GM21723 (cell line): ENCODE measurements at regions not wholly inside any gene's neighbourhood (a gene's known extent, or its start where the extent isn't known, plus 50 kb on each side); places are given as distances from the start of the nearest gene placed in this dataset.
"Not testable (repeated sequence)": the region's sequence is repeated elsewhere in the genome, so short reads cannot be mapped to it uniquely, and the experiment has no call there.

Experiments used
- ATAC-seq: cut with Tn5 transposase; IDR thresholded peaks from one replicate; pipeline ENCODE4 v1.9.1; 2021; ENCODE audit warnings: mild to moderate bottlenecking, moderate library complexity; ENCODE audit not compliant: unreplicated experiment

DNA sequence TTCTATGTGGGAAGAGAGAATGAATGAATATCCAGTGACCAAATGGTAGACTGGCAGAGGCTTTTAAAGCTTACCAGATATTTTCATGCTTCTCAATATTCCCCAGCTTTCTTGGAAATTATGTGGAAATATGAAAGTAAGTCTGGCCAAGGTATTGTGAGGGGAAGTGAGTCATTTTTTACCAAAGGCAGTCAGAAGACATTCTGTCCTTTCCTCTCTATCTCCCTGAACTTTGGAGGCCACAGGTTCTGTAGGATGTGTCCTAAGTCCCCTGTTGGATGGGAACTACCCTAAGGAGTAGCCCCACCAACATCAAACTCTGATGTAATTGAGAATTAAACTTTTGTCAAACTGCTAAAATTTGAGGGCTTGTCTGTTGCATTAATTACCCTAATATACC is 593.8 kb upstream of the NRSN1 start:
- no peak for ATAC-seq

- ATAC-seq, result no peak
Measured at GRCh38 chr6:23533311-23533710, 592.7 kb upstream of the NRSN1 start.

- no peak for ATAC-seq
Measured at GRCh38 chr6:23533944-23534343, 592.1 kb upstream of the NRSN1 start.

DNA sequence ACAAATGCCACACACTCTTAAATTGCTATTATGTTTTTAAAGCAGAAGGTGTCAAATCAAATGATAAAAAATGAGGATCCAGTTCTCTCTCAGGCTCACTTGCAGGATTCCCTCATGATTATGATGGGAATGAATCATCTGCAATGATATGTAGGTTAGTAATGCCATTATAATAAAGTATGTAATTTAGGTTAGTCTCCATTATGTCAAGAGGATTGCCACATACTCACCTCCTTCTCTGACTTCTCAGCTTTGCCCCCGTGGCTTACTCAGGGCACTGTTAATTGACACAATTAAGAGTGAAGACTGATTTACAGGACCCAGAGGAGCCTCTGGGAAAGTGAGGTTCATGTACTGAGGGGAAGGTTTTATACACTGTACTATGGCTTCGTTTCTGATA is 591.7 kb upstream of the NRSN1 start:
- no peak for ATAC-seq

GRCh38 chr6:23535101-23535500 is 590.9 kb upstream of the NRSN1 start:
- ATAC-seq, result no peak

GRCh38 chr6:23537828-23538227 is 588.2 kb upstream of the NRSN1 start:
- no peak for ATAC-seq

DNA sequence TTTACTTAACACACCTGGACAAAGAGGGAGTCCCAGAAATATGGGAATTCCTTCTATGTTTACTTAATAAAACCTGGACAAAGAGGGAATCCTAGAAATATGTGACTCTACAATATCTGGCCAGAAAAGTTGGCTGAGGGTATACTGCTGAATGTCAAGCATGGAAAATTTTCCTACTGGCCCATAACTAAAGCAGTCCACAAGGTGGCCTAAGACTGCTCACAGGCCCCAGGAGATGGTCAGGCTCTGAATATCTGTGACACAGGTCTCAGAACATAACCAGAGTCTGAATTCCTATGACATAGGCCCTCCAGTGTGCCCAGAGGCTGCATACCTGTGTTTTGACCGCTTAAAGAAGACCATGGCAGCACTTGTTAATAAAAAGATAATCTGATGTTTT is 578.2 kb upstream of the NRSN1 start:
- ATAC-seq, result no peak

DNA sequence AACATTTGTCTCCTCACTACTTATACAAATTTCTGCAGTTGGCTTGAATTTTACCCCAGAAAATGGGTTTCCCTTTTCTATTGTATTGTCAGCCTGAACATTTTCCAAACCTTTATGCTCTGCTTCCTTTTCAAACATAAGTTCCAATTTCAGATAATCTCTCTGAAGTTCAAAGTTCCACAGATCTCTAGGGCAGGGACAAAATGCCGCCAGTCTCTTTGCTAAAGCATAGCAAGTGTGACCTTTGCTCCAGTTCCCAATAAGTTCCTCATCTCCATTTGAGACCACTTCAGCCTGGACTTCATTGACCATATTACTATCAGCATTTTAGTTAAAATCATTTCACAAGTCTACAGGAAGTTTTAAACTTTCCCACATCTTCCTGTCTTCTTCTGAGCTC is 571.1 kb upstream of the NRSN1 start:
- ATAC-seq, result not testable (repeated sequence)

- no peak for ATAC-seq
Measured at GRCh38 chr6:23559587-23560343, 566.2 kb upstream of the NRSN1 start.

DNA sequence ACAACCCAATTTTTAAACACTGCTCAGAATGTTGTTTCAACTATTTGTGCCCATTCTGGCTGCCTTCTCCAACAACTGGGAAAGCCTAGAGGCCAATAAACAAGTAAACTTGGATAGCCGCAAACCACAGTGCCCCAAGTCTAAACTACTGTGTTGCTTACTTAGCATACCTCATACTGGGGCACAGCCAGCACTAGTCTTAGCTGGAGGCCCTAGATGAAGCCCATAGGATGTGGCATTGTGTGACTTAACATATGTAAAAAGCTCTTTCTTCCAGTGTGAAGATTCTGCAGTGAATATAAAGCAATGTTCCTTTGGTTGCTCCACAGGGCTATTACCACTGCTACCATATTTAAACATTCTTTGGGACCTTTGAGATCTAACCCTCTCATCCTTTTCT is 564.3 kb upstream of the NRSN1 start:
- ATAC-seq, result no peak

DNA sequence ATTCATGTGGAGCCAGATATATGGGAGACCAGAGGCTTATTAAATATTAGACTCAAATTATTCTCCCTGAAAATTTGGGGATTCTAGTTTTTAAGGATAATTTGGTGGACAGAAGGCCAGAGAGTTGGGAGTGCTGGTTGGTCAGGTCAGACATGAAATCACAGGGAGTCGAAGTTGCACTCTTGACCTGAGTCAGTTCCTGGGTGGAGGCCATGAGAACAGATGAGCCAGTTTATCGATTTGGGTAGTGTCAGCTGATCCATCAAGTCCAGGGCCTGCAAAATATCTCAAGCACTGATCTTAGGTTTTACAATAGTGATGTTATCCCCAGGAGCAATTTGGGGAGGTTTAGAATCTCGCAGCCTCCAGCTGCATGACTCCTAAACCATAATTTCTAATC is 563.5 kb upstream of the NRSN1 start:
- ATAC-seq, result no peak

DNA sequence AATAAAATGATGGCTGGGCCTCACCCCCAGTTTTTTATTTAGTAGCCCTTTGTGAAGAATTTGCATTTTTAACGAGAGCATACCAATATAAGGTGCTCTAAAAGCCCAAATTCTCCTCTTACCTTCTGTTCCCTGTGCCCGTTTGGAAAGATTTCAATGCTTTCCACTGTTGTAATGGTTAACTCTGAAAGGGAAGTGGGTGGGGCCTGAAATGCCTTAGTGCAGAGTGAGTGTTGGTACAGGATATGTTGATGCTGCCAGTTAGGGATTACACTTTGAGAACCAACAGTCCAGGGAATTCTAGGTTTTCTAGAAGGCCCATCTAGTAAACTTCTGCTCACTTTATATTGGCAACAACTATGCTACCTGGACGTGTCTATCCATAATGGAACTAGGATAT is 562.7 kb upstream of the NRSN1 start:
- no peak for ATAC-seq

- no peak for ATAC-seq
Measured at GRCh38 chr6:23566418-23566817, 559.6 kb upstream of the NRSN1 start.

DNA sequence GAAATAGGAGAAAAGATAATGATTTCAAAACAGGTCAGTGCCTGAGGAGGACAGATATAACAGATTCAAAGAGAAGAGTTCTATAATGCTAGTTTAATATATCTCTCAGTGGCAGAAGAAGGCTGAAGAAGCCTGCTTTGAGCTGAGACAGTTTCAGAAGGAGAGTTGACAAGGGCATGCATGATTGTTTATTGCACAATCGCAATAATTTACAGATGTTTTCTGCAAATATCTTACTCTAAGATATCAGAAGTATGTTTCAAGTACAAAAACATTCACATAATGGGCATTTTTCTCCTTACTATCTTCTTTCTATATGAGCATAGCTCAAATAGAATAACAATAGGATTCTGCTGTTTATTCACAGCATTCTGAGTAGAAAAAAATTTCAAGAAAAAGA is 557.7 kb upstream of the NRSN1 start:
- no peak for ATAC-seq

GRCh38 chr6:23584134-23584763 is 541.8 kb upstream of the NRSN1 start:
- ATAC-seq, result no peak

GRCh38 chr6:23587582-23587981 is 538.4 kb upstream of the NRSN1 start:
- no peak for ATAC-seq

- ATAC-seq, result no peak
Measured at GRCh38 chr6:23589811-23590210, 536.2 kb upstream of the NRSN1 start.

GRCh38 chr6:23590498-23591126 is 535.4 kb upstream of the NRSN1 start:
- ATAC-seq, result no peak

GRCh38 chr6:23591761-23592160 is 534.3 kb upstream of the NRSN1 start:
- ATAC-seq, result no peak

- no peak for ATAC-seq
Measured at GRCh38 chr6:23600118-23600517, 525.9 kb upstream of the NRSN1 start.

GRCh38 chr6:23601811-23602345 is 524.1 kb upstream of the NRSN1 start:
- ATAC-seq, result no peak

DNA sequence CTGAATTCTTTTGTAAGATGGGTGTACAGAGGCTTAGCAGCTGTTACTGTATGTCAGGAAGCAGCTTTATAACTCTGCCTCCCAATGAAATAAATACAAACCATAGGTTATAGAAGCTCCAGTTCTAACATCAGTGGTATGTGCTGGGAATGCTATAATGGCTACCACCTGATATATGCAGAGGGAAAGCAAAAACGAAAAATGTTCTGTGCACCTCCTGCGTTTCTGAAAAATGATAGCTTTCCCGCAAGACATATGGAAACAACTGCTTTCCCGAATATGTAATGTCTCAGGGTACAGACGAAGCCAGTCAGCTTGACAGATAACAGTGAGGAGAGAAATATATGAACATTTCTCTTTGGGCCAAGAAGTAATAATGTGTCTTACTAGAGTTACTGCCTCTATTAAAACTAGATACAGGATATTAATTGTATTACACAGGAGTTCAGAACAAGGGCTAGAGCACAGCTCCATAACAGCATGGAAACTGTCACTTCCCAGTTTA is 517.0 kb upstream of the NRSN1 start:
- ATAC-seq, result no peak
